ENCODE measurements at regions not wholly inside any gene's neighbourhood (a gene's known extent, or its start where the extent isn't known, plus 50 kb on each side); places are given as distances from the start of the nearest gene placed in this dataset.

- BruUV-seq (replicated peaks), result no TSS peak
- Histone ChIP-seq H3K27ac (ENCODE audit: insufficient read depth, low read depth, low read length) (no peak overlapping the region), H3K4me3 (replicated peaks in 1 of 3; ENCODE audit: insufficient read depth in 1 of 3, low read depth in 1 of 3, low read length in 3 of 3) (no peak overlapping the region), H2AFZ (ENCODE audit: low read depth, low read length) (no peak overlapping the region), H4K20me1 (replicated peaks; ENCODE audit: control insufficient read depth, extremely low read depth, insufficient read depth, low read length) (no peaks in the 10 kb centered on the region), H3K9ac (replicated peaks; ENCODE audit: extremely low read depth, insufficient read depth, low read length) (no peak overlapping the region), H3K79me2 (ENCODE audit: control insufficient read depth, insufficient read depth, low read length) (no peaks in the 10 kb centered on the region), H3K27me3 (ENCODE audit: control insufficient read depth in 2 of 2, insufficient read depth in 2 of 2, low read length in 2 of 2) (no peaks in the 10 kb centered on the region), H3K4me2 (ENCODE audit: insufficient read depth, low read length) (no peak overlapping the region), H3K9me1 (replicated peaks; ENCODE audit: control insufficient read depth, extremely low read depth, insufficient read depth, low read length) (no peaks in the 10 kb centered on the region), H3K9me3 (replicated peaks; ENCODE audit: control insufficient read depth, insufficient read depth, low read length) (no peaks in the 10 kb centered on the region), H3K36me3 (ENCODE audit: control insufficient read depth in 2 of 2, extremely low read depth in 1 of 2, insufficient read depth in 2 of 2, low read length in 2 of 2) (no peaks in the 10 kb centered on the region), H3K4me1 (ENCODE audit: control insufficient read depth, extremely low read depth, insufficient read depth, low read length) (no peaks in the 10 kb centered on the region)
- ChIA-PET POLR2A (no interaction called here), CTCF (no interaction called here)
- DNase-seq (ENCODE audit: low read depth, low spot score) (no peak), FAIRE-seq (no peak)
- intact Hi-C loops (cut with micrococcal nuclease) (no loop called here), dilution Hi-C loops (cut with MboI; ENCODE audit: extremely low pct_ligation_motif_present, low sequenced_read_pairs) (no loop called here)
- TF ChIP-seq MYC (IDR thresholded peaks at IDR 0.05; ENCODE audit: low read depth, low read length), result no peak
- TF ChIP-seq EZH2 (IDR thresholded peaks at IDR 0.05; ENCODE audit: borderline replicate concordance, low read depth, low read length, severe bottlenecking), result no peak
- TF ChIP-seq POLR2AphosphoS5 (IDR thresholded peaks at IDR 0.05; ENCODE audit: insufficient read depth, low read depth, low read length), result no peak
- TF ChIP-seq CTCF (IDR thresholded peaks at IDR 0.05; ENCODE audit: extremely low read depth in 1 of 2, insufficient read depth in 1 of 2, low read depth in 1 of 2, low read length in 2 of 2), result no peak
- no peak for TF ChIP-seq JUN (IDR thresholded peaks at IDR 0.05; ENCODE audit: borderline replicate concordance, insufficient read depth, insufficient read length, low read depth)
- no peak for TF ChIP-seq GATA2 (IDR thresholded peaks at IDR 0.05; ENCODE audit: insufficient read depth, insufficient read length, low read depth, low read length)
- no peak for TF ChIP-seq MAX (IDR thresholded peaks at IDR 0.05; ENCODE audit: insufficient read depth, insufficient read length)
- no peak for TF ChIP-seq POLR2A (IDR thresholded peaks at IDR 0.05; ENCODE audit: low read depth, low read length)
- no peak for TF ChIP-seq FOS (IDR thresholded peaks at IDR 0.05; ENCODE audit: borderline replicate concordance, insufficient read depth, low read length)
These were observed 208.3 kb upstream of the SALL1 start for GRCh38 chr16:51359141-51359955.

All from endothelial cell of umbilical vein (primary cell).